H1 (cell line): ENCODE measurements at regions not wholly inside any gene's neighbourhood (a gene's known extent, or its start where the extent isn't known, plus 50 kb on each side); places are given as distances from the start of the nearest gene placed in this dataset.

Experiments
- CREB1 ChIP-seq: IDR thresholded peaks from 2 replicates; pipeline ENCODE4 v1.6.1; 2012; ENCODE audit warnings: inconsistent platforms
- HDAC2 ChIP-seq, 2 experiments: fragments of 300-600 bp in 1 of 2; sonication (generic) in 1 of 2; IDR thresholded peaks; 2 replicates each; pipeline ENCODE4 v1.6.1; 2011 to 2012; ENCODE audit warnings: low read depth in 2 of 2, low read length in 2 of 2, mild to moderate bottlenecking in 2 of 2, moderate library complexity in 2 of 2, borderline replicate concordance in 1 of 2, inconsistent platforms in 1 of 2
- POLR2A ChIP-seq, 2 experiments: IDR thresholded peaks; 1 replicate in 1 of 2; 2 replicates in 1 of 2; pipeline ENCODE4 v1.6.1; 2011; ENCODE audit warnings: low read depth in 2 of 2, low read length in 2 of 2, mild to moderate bottlenecking in 2 of 2; ENCODE audit errors: control extremely low read depth in 1 of 2
- RAD21 ChIP-seq, 2 experiments: IDR thresholded peaks in 1 of 2; conservative IDR thresholded peaks in 1 of 2; 2 replicates each; pipeline ENCODE4 v1.6.1; 2011; ENCODE audit warnings: low read depth in 2 of 2, low read length in 2 of 2, improper control_type of control experiment in 1 of 2, inconsistent platforms in 1 of 2, mild to moderate bottlenecking in 1 of 2, moderate library complexity in 1 of 2
- RFX5 ChIP-seq: IDR thresholded peaks from 2 replicates; pipeline ENCODE4 v1.6.1; 2011; ENCODE audit warnings: low read depth, low read length, improper control_type of control experiment, borderline replicate concordance
- TF ChIP-seq, protein P1 (sequence below): IDR thresholded peaks from 2 replicates; pipeline ENCODE4 v1.6.1; 2011; ENCODE audit warnings: low read length, improper control_type of control experiment
- TF ChIP-seq, protein P2 (sequence below), 3 experiments: IDR thresholded peaks; 1 replicate in 2 of 3; 2 replicates in 1 of 3; pipeline versions ENCODE4 v1.5.1 to v1.6.1; 2011; ENCODE audit warnings: low read length in 3 of 3, mild to moderate bottlenecking in 3 of 3, inconsistent platforms in 2 of 3, low read depth in 1 of 3, moderate library complexity in 1 of 3; ENCODE audit not compliant: insufficient read depth in 1 of 3; ENCODE audit errors: control extremely low read depth in 1 of 3
- TF ChIP-seq, protein P3 (sequence below): IDR thresholded peaks from 2 replicates; pipeline ENCODE4 v1.6.1; 2012; ENCODE audit warnings: low read length, inconsistent platforms
- TF ChIP-seq, protein P4 (sequence below): IDR thresholded peaks from 2 replicates; pipeline ENCODE4 v1.6.1; 2011; ENCODE audit warnings: low read depth, mild to moderate bottlenecking, low read length; ENCODE audit not compliant: insufficient read depth

DNA sequence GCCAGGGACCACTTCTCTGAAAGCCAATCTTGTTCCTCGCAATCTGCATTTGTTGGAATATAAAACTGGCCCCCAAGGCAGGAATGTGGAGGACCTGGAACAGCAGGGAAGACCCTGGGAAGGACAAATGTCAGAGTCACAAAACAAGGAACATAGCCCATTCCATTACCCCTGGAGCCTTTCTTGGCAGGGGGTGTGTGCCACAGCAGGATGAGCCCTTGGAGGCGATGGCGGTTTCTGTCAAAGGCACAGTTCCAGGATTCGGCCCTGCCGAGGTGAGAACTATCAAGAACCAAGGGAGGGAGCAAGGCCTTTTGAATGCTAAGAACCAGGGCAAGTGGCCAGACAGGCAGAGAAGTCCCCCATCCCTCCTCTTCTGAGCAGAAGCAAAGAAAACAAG, 204.3 kb downstream of the TRIM29 start:
- TF ChIP-seq POLR2A (IDR thresholded peaks at IDR 0.05; ENCODE audit: control extremely low read depth in 1 of 2, low read depth in 2 of 2, low read length in 2 of 2) (no peak), CREB1 (no peak), RAD21 (IDR thresholded peaks at IDR 0.05 in 1 of 2, conservative IDR thresholded peaks at IDR 0.05 in 1 of 2; ENCODE audit: low read depth in 2 of 2, low read length in 2 of 2) (no peak), RFX5 (no peak), HDAC2 (IDR thresholded peaks at IDR 0.05; ENCODE audit: borderline replicate concordance in 1 of 2, low read depth in 2 of 2, low read length in 2 of 2) (no peak)
- TF ChIP-seq, protein P1, sequence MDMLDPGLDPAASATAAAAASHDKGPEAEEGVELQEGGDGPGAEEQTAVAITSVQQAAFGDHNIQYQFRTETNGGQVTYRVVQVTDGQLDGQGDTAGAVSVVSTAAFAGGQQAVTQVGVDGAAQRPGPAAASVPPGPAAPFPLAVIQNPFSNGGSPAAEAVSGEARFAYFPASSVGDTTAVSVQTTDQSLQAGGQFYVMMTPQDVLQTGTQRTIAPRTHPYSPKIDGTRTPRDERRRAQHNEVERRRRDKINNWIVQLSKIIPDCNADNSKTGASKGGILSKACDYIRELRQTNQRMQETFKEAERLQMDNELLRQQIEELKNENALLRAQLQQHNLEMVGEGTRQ, result no peak
- TF ChIP-seq, protein P2, sequence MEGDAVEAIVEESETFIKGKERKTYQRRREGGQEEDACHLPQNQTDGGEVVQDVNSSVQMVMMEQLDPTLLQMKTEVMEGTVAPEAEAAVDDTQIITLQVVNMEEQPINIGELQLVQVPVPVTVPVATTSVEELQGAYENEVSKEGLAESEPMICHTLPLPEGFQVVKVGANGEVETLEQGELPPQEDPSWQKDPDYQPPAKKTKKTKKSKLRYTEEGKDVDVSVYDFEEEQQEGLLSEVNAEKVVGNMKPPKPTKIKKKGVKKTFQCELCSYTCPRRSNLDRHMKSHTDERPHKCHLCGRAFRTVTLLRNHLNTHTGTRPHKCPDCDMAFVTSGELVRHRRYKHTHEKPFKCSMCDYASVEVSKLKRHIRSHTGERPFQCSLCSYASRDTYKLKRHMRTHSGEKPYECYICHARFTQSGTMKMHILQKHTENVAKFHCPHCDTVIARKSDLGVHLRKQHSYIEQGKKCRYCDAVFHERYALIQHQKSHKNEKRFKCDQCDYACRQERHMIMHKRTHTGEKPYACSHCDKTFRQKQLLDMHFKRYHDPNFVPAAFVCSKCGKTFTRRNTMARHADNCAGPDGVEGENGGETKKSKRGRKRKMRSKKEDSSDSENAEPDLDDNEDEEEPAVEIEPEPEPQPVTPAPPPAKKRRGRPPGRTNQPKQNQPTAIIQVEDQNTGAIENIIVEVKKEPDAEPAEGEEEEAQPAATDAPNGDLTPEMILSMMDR (IDR thresholded peaks at IDR 0.05; ENCODE audit: control extremely low read depth in 1 of 3, insufficient read depth in 1 of 3, low read depth in 1 of 3, low read length in 3 of 3), result no peak
- TF ChIP-seq, protein P3, sequence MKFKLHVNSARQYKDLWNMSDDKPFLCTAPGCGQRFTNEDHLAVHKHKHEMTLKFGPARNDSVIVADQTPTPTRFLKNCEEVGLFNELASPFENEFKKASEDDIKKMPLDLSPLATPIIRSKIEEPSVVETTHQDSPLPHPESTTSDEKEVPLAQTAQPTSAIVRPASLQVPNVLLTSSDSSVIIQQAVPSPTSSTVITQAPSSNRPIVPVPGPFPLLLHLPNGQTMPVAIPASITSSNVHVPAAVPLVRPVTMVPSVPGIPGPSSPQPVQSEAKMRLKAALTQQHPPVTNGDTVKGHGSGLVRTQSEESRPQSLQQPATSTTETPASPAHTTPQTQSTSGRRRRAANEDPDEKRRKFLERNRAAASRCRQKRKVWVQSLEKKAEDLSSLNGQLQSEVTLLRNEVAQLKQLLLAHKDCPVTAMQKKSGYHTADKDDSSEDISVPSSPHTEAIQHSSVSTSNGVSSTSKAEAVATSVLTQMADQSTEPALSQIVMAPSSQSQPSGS, result no peak
- TF ChIP-seq, protein P4, sequence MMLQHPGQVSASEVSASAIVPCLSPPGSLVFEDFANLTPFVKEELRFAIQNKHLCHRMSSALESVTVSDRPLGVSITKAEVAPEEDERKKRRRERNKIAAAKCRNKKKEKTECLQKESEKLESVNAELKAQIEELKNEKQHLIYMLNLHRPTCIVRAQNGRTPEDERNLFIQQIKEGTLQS, result no peak
